Lower leg skin (tissue), 3 donors: ENCODE measurements at regions not wholly inside any gene's neighbourhood (a gene's known extent, or its start where the extent isn't known, plus 50 kb on each side); places are given as distances from the start of the nearest gene placed in this dataset.
"Not testable (repeated sequence)": the region's sequence is repeated elsewhere in the genome, so short reads cannot be mapped to it uniquely, and the experiment has no call there.

ENCODE experiments used
- POLR2A ChIP-seq, 2 donors: fragments of 450-650 bp; IDR thresholded peaks; one replicate each; pipeline ENCODE4 v1.6.1; 2016 to 2017; ENCODE audit warnings: antibody characterized with exemption in 2 of 2, mild to moderate bottlenecking in 1 of 2, moderate library complexity in 1 of 2
- TF ChIP-seq, protein P1 (sequence below), 3 donors: fragments of 450-650 bp; IDR thresholded peaks; one replicate each; pipeline ENCODE4 v1.5.1; 2016; ENCODE audit warnings: antibody characterized with exemption in 3 of 3, mild to moderate bottlenecking in 3 of 3, moderate library complexity in 2 of 3

DNA sequence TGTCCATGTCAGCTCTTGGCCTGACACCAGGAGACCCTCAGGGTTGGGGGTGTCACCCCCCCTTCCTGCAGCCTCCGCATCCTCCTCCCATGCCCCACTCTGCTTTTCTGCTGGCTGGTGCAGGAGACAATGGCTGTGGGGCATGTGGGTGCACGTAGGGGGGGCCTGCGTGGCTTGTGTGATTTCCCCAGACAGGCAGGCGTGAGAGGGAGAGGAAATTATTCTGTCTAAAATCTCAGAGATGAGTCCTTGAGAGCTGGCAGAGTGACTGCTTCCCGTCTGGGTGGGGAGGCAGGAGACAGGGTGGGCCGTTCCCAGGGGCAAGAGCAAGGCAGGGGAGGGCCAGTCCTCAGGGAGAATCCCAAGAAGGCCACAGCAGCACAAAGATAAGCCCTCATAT lies 173.2 kb downstream of the TRIM43 start:
- TF ChIP-seq, protein P1, sequence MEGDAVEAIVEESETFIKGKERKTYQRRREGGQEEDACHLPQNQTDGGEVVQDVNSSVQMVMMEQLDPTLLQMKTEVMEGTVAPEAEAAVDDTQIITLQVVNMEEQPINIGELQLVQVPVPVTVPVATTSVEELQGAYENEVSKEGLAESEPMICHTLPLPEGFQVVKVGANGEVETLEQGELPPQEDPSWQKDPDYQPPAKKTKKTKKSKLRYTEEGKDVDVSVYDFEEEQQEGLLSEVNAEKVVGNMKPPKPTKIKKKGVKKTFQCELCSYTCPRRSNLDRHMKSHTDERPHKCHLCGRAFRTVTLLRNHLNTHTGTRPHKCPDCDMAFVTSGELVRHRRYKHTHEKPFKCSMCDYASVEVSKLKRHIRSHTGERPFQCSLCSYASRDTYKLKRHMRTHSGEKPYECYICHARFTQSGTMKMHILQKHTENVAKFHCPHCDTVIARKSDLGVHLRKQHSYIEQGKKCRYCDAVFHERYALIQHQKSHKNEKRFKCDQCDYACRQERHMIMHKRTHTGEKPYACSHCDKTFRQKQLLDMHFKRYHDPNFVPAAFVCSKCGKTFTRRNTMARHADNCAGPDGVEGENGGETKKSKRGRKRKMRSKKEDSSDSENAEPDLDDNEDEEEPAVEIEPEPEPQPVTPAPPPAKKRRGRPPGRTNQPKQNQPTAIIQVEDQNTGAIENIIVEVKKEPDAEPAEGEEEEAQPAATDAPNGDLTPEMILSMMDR (IDR thresholded peaks at IDR 0.05): not testable (repeated sequence)
- TF ChIP-seq POLR2A (IDR thresholded peaks at IDR 0.05): not testable (repeated sequence)
